Thoracic aorta (tissue), 2 donors: ENCODE measurements at regions not wholly inside any gene's neighbourhood (a gene's known extent, or its start where the extent isn't known, plus 50 kb on each side); places are given as distances from the start of the nearest gene placed in this dataset.

ENCODE experiments used
- ATAC-seq: fragments of 150-250 bp; one replicate; pipeline ENCODE4 v1.8.0; 2017; ENCODE audit warnings: low read depth; ENCODE audit not compliant: insufficient number of reproducible peaks, low FRiP score
- DNase-seq: peaks from one replicate; pipeline ENCODE4 v3.0.0-alpha.2; 2020; ENCODE audit warnings: low spot score
- H3K27ac ChIP-seq, 2 donors: fragments of 200-600 bp; sonication (generic); 1 replicate in 1 of 2; 2 replicates in 1 of 2; pipeline ENCODE4 v1.5.1; 2016; ENCODE audit warnings: mild to moderate bottlenecking in 2 of 2, moderate library complexity in 2 of 2
- H3K27me3 ChIP-seq: fragments of 200-600 bp; sonication (generic); replicated peaks from 2 replicates; pipeline ENCODE4 v1.6.0; 2016; ENCODE audit warnings: mild to moderate bottlenecking; ENCODE audit not compliant: insufficient read depth
- H3K36me3 ChIP-seq: fragments of 200-600 bp; sonication (generic); one replicate; pipeline ENCODE4 v1.5.1; 2016
- H3K4me1 ChIP-seq, 2 donors: fragments of 200-600 bp; sonication (generic); 1 replicate in 1 of 2; 2 replicates in 1 of 2; pipeline versions ENCODE4 v1.5.1 to v1.6.0; 2016; ENCODE audit warnings: low read depth in 2 of 2, mild to moderate bottlenecking in 1 of 2; ENCODE audit not compliant: control insufficient read depth in 1 of 2
- H3K4me3 ChIP-seq: fragments of 200-600 bp; sonication (generic); 2 replicates; pipeline ENCODE4 v1.5.1; 2016; ENCODE audit warnings: mild to moderate bottlenecking
- H3K9me3 ChIP-seq: fragments of 200-600 bp; sonication (generic); 2 replicates; pipeline ENCODE4 v1.5.1; 2016
- CTCF ChIP-seq: fragments of 200-600 bp; sonication (generic); IDR thresholded peaks from one replicate; pipeline ENCODE4 v1.5.1; 2019; ENCODE audit warnings: antibody characterized with exemption

GRCh38 chr2:67986258-67986657 lies 76.5 kb downstream of the C1D start:
- no peaks in the 10 kb centered on the region for H3K27me3 ChIP-seq
- no peaks in the 10 kb centered on the region for H3K4me1 ChIP-seq
- H3K4me3 ChIP-seq: no peak overlapping the region
- DNase-seq (no peak), ATAC-seq (no peak)
- TF ChIP-seq CTCF: no peak
- H3K9me3 ChIP-seq: no peaks in the 10 kb centered on the region
- no peaks in the 10 kb centered on the region for H3K36me3 ChIP-seq
- no peak overlapping the region for H3K27ac ChIP-seq
